Upper lobe of right lung (tissue), 1 donor: ENCODE measurements at regions not wholly inside any gene's neighbourhood (a gene's known extent, or its start where the extent isn't known, plus 50 kb on each side); places are given as distances from the start of the nearest gene placed in this dataset.

Source experiments
- ATAC-seq: fragments of 200-7000 bp; cut with Tn5 transposase; one replicate; pipeline ENCODE4 v1.9.1; 2020; ENCODE audit warnings: mild to moderate bottlenecking, moderate library complexity
- DNase-seq: peaks from one replicate; pipeline ENCODE4 v3.0.0-alpha.2; 2020
- H3K27ac ChIP-seq: fragments of 200-600 bp; one replicate; pipeline ENCODE4 v1.8.0; 2022
- H3K27me3 ChIP-seq: fragments of 200-600 bp; one replicate; pipeline ENCODE4 v1.8.0; 2022; ENCODE audit warnings: mild to moderate bottlenecking
- H3K36me3 ChIP-seq: fragments of 200-600 bp; one replicate; pipeline ENCODE4 v1.8.0; 2022
- H3K4me1 ChIP-seq: fragments of 200-600 bp; one replicate; pipeline ENCODE4 v1.8.0; 2022
- H3K4me3 ChIP-seq: fragments of 200-600 bp; one replicate; pipeline ENCODE4 v1.8.0; 2022; ENCODE audit warnings: mild to moderate bottlenecking
- H3K9me3 ChIP-seq: fragments of 200-600 bp; one replicate; pipeline ENCODE4 v1.8.0; 2022
- CTCF ChIP-seq: fragments of 200-600 bp; IDR thresholded peaks from one replicate; pipeline ENCODE4 v1.8.0; 2022; ENCODE audit warnings: antibody characterized with exemption
- intact Hi-C: fragments of 100-400 bp; cut with DNase I; formaldehyde crosslinking; loops from one replicate; pipeline ENCODE4 v1.11.0; 2022
- donor health status: DM: no; HTN: yes; CAD: no; lungs with severe emphysema.

GRCh38 chr3:94420931-94421330 lies 358.1 kb downstream of the NSUN3 start:
- H3K9me3 ChIP-seq = no peaks in the 10 kb centered on the region
- H3K36me3 ChIP-seq = no peaks in the 10 kb centered on the region
- DNase-seq (no peak), ATAC-seq (no peak)
- no peaks in the 10 kb centered on the region for H3K4me1 ChIP-seq
- no peak overlapping the region for H3K27ac ChIP-seq
- no peaks in the 10 kb centered on the region for H3K27me3 ChIP-seq
- intact Hi-C loops = no loop called here
- TF ChIP-seq CTCF = no peak
- no peak overlapping the region for H3K4me3 ChIP-seq

DNA sequence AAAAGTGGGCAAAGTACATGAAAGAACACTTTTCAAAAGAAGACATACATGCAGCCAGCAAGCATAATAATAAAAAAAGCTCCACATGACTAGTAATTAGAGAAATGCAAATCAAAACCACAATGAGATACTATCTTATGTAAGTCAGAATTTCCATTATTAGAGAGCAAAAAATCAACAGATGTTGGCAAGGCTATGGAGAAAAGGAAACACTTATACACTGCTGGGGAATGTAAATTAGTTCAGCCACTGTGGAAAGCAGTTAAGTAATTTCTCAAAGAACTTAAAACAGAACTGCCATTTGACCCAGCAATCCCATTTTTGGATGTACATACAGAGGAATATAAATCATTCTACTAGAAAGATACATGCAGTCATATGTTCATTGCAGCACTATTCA lies 360.7 kb downstream of the NSUN3 start:
- no peak for ATAC-seq
- intact Hi-C loops = no loop called here
- no peak for TF ChIP-seq CTCF
- Histone ChIP-seq H3K27me3 (no peaks in the 10 kb centered on the region), H3K4me1 (no peaks in the 10 kb centered on the region), H3K36me3 (no peaks in the 10 kb centered on the region), H3K27ac (no peak overlapping the region), H3K9me3 (no peaks in the 10 kb centered on the region), H3K4me3 (no peak overlapping the region)
- DNase-seq = no peak

GRCh38 chr3:94429517-94429916 lies 366.7 kb downstream of the NSUN3 start:
- intact Hi-C loops = no loop called here
- Histone ChIP-seq H3K4me1 (no peaks in the 10 kb centered on the region), H3K27ac (no peak overlapping the region), H3K36me3 (no peaks in the 10 kb centered on the region), H3K4me3 (no peak overlapping the region), H3K27me3 (no peaks in the 10 kb centered on the region), H3K9me3 (no peaks in the 10 kb centered on the region)
- no peak for DNase-seq
- TF ChIP-seq CTCF = no peak
- ATAC-seq = no peak

- H3K4me1 ChIP-seq = no peaks in the 10 kb centered on the region
- H3K27ac ChIP-seq = no peak overlapping the region
- no peak for ATAC-seq
- H3K4me3 ChIP-seq = no peak overlapping the region
- DNase-seq = no peak
- no peaks in the 10 kb centered on the region for H3K9me3 ChIP-seq
- no peaks in the 10 kb centered on the region for H3K27me3 ChIP-seq
- H3K36me3 ChIP-seq = no peaks in the 10 kb centered on the region
- intact Hi-C loops = no loop called here
- TF ChIP-seq CTCF = no peak
These were observed 369.2 kb downstream of the NSUN3 start for GRCh38 chr3:94431876-94432570.

DNA sequence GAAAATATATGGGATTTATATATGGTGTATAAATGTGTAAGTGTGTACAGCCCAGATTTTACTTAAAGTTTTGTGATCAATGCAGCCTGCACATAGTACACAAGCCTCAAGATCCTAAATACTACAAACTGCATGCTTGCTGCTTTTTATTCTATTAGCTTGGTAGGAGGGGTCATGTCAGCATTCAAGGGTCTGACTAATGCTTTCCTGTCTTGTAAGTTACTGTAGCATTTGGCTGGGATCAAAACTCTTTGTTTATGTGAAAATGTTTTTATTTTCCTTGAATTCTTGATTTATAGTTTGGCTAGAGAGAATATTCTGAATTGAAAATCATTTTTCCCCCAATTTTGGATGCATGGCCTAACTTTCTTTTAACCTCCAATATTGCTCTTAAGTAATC lies 370.9 kb downstream of the NSUN3 start:
- Histone ChIP-seq H3K27ac (no peak overlapping the region), H3K36me3 (no peaks in the 10 kb centered on the region), H3K9me3 (no peaks in the 10 kb centered on the region), H3K4me3 (no peak overlapping the region), H3K27me3 (no peaks in the 10 kb centered on the region), H3K4me1 (no peaks in the 10 kb centered on the region)
- intact Hi-C loops = no loop called here
- ATAC-seq = no peak
- no peak for TF ChIP-seq CTCF
- DNase-seq = no peak
